Endometrial microvascular endothelial cells (primary cell): ENCODE measurements at regions not wholly inside any gene's neighbourhood (a gene's known extent, or its start where the extent isn't known, plus 50 kb on each side); places are given as distances from the start of the nearest gene placed in this dataset.

ENCODE experiments used
- in situ Hi-C: cut with HindIII; loops from 2 replicates; pipeline ENCODE4 v1.10.0; 2017; ENCODE audit warnings: low sequenced_read_pairs, low pct_unique_long_range_greater_than_20kb; ENCODE audit errors: inconsistent ontology term

GRCh38 chr11:127616158-127616557 lies 615.6 kb upstream of the KIRREL3 start:
- in situ Hi-C loops: no loop called here

DNA sequence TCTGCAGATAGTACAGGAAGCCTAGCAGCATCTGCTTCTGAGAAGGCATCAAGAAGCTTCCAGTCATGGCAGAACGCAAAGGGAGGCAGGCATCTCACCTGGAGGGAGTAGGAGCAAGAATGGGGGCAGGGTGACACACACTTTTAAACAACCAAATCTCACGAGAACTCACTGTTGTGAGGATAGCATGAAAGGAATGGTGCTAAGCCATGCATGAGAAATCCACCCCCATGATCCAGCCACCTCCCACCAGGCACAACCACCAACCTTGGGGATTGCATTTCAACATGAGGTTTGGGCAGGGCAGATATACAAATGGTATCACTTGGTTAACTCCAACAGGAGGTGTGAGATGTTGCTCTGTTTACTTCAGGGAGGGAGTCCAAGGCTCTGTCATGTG lies 612.0 kb upstream of the KIRREL3 start:
- in situ Hi-C loops: no loop called here

DNA sequence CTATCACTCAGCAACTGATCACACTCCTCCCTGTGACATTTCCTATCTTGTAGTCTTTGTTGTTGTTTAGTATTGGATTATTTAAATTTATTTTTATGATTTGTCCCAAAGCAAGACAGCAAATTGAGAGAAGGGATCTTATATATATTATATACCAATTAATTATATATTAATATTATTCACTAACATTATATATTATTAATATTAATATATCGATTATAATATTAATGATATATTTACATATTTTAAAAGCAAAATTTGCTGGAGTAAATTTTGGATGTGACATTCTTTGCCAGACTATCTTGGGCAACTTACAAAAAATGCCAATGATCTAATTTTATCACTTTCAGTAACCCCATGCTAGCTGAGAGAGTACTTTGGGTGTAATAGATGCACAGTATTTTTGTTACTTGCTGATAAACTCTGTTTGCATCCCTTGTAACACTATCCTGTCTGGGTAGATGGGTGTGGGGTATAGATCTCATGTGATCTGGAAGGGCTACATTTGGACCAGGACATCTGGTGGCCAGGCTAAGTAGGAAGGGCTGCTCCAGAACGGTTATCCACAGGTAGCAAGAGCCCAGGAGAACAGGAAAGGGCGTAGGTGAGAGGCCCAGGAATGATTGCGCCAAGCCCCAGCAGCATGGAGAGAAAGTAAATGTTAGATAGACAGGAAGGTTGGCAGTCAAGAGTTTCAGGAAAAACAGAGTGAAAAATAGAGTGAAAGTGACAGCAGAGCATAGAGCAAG lies 608.6 kb upstream of the KIRREL3 start:
- in situ Hi-C loops: no loop called here

- in situ Hi-C loops: no loop called here
These were observed 607.0 kb upstream of the KIRREL3 start for GRCh38 chr11:127607487-127608085.

GRCh38 chr11:127601578-127601977 lies 601.0 kb upstream of the KIRREL3 start:
- in situ Hi-C loops: no loop called here

DNA sequence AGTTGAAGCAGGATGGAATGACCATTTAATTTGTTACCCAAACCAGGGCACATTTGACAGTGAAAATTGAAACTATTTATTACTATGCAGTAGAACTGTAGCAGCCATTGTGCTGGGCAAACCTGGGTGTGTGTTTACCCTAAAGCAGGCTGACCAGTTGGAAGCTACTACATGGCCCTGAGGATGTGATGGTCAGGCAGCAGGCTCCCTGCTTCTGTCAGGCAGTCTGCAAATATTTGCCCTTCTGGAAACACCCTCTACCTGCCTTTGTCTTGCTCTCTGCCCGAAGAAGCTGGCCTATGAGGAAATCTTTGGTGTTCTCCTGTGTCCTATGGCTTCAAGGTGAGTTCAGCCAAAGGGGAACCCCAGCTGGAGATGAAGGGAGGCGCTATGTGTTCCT lies 600.1 kb upstream of the KIRREL3 start:
- in situ Hi-C loops: no loop called here

DNA sequence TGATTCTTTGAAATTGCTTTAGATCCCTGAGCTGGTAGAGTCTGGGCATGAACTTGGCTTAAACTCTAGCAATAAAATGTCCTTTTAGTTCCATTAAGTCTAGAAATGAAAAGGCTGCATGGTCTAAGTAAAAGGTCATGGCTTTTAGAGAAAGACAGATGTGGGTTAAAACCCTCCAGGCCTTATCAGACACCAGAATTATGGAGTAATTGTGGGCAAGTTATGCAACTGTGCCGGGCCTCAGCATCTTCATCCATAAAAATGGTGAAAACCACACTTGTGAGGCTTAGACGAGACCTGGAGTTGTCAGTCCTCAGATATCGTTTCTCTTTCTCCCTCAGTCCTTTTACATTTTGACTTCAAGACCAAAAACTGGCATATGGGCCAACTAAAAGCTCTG lies 597.9 kb upstream of the KIRREL3 start:
- in situ Hi-C loops: no loop called here

- in situ Hi-C loops: no loop called here
These were observed 595.9 kb upstream of the KIRREL3 start for GRCh38 chr11:127596433-127596832.

GRCh38 chr11:127592371-127592770 lies 591.8 kb upstream of the KIRREL3 start:
- in situ Hi-C loops: no loop called here

DNA sequence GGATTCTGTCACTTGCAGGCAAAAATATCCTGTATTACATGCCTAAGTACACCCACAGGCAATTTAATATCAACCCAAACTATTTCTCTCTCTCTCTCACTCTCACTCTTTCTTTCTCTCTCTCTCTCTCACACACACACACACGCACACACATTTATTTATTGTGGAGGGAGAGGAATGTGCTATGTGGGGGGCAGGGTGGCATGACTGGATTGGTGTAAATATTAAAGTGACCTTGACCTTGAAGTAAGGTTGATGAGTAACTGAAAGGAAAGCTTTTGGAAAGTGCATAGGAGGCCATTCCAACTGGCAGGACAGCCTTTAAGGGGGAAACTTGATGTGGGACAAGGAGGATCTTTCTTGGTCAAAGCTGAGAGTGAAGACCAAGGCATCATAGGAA lies 589.7 kb upstream of the KIRREL3 start:
- in situ Hi-C loops: no loop called here

GRCh38 chr11:127588431-127588830 lies 587.9 kb upstream of the KIRREL3 start:
- in situ Hi-C loops: no loop called here

DNA sequence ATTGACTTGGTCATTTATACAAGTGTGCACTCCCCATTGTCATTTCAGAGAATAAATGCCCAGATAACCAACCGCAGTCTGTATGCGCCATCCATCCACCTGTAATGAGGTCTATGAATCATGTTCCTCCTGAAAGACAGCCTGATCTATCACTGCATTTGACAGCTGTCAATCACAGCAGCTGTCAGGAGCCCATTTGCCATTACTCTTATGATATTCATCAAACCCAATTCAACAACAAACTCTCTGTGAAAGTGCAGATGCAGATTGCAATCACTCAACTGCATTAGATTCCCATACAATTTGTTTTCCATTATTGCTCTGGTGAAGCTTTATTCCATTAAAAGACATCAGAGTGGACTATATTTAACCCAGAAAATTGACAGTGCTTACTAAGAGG lies 586.9 kb upstream of the KIRREL3 start:
- in situ Hi-C loops: no loop called here

GRCh38 chr11:127576210-127576609 lies 575.6 kb upstream of the KIRREL3 start:
- in situ Hi-C loops: no loop called here

GRCh38 chr11:127574478-127574877 lies 573.9 kb upstream of the KIRREL3 start:
- in situ Hi-C loops: no loop called here

DNA sequence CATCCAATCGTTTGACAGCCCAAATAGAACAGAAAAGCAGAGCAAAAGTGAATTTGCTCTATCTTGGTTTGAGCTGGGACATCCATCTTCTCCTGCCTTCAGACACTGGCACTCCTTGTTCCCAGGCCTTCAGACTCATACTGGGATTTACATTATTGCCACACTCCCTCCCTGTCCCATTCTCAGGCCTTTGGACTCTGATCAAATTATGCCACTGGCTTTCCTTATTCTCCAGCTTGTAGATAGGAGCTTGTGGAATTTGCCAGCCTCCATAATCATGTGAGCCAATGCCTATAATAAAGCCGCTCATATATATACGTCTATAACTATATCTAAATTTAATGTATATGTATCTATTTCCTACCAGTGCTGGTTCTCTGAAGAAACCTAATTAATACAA lies 568.3 kb upstream of the KIRREL3 start:
- in situ Hi-C loops: no loop called here

DNA sequence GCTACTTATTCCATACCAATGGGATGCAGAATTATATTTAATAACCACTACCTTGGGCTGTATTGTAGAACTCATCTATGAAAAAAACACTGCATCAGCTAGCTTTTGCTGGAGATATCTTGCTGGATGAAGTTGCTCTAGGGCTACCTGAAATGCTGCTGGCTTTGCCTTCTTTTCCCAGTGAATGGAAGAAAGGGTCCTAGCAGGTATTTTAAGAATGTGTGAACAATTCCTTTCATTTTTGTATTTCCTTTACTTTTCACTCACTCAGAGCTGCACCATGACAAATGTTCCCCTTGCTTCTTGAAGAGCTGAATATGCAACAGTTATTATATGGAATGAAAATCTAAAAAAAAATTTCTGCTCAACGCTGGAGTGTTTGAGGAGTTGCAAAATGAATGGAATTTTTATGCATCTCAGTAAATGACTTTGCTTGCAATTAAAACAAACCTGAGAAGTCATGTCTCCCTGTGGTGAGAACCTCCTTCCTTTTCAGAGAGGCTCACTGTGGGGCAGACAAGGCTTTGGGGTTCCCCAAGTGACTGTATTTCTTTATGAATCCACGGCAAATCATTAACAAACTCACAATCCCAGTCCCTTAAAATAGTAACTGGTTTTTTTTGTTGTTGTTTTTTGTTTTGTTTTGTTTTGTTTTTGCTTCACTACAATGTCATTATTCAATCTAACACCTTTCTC lies 566.8 kb upstream of the KIRREL3 start:
- in situ Hi-C loops: no loop called here

GRCh38 chr11:127564810-127565209 lies 564.2 kb upstream of the KIRREL3 start:
- in situ Hi-C loops: no loop called here

GRCh38 chr11:127559978-127560377 lies 559.4 kb upstream of the KIRREL3 start:
- in situ Hi-C loops: no loop called here

DNA sequence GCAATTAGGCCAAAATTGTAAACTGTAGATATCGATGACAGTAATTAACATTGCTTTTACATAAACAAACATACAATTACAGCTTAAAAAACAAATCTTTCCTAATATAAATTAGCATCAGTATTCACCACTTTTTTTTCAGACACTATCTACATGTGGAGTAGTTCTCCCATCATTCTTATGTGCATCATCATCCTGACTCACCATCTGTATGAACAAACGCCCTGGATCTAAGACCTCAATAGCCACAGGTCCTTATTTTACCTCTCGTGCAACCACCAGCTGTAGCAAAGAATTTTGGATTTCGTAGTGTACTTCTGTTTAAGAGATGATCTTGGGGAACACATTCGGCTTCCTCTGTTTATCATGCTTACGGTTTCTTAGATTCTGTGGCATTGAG lies 551.9 kb upstream of the KIRREL3 start:
- in situ Hi-C loops: no loop called here

DNA sequence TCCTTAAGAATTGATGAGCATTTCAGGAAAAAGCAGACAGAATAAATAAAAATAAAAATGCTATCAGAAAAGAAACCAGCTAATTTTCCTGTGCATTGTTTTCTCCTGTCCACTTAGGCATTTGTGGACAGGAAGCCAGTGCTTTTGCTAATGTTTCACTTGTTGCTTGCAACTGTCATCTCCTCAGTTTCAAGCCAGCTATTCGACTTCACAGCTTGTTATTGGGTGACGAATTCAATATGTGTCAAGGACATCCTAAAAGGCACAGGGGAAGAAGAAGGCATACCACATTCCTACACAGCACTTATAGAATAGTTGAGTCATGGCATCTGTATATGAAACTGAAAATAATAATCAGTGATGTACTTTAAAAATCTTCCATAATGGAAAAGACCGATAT lies 530.6 kb upstream of the KIRREL3 start:
- in situ Hi-C loops: no loop called here
